HFFc6 (cell line): ENCODE measurements at regions not wholly inside any gene's neighbourhood (a gene's known extent, or its start where the extent isn't known, plus 50 kb on each side); places are given as distances from the start of the nearest gene placed in this dataset.

ENCODE experiments used
- DNase-seq: peaks from one replicate; pipeline ENCODE4 v3.0.0-alpha.2; 2018
- H3K27ac Mint-ChIP-seq: 2 replicates; pipeline ENCODE4 v1.8.0; 2020; ENCODE audit warnings: mild to moderate bottlenecking, mixed read lengths
- H3K27me3 Mint-ChIP-seq: 2 replicates; pipeline ENCODE4 v1.8.0; 2021; ENCODE audit warnings: mild to moderate bottlenecking, moderate library complexity, mixed read lengths; ENCODE audit not compliant: insufficient read depth
- H3K36me3 Mint-ChIP-seq: 2 replicates; pipeline ENCODE4 v1.8.0; 2021; ENCODE audit warnings: low read depth, mixed read lengths
- H3K4me1 Mint-ChIP-seq: 2 replicates; pipeline ENCODE4 v1.8.0; 2020; ENCODE audit warnings: low read depth, mixed read lengths
- H3K4me3 Mint-ChIP-seq: 2 replicates; pipeline ENCODE4 v1.8.0; 2020; ENCODE audit warnings: mild to moderate bottlenecking, moderate library complexity, mixed read lengths
- H3K9me3 Mint-ChIP-seq: 2 replicates; pipeline ENCODE4 v1.8.0; 2020; ENCODE audit warnings: mild to moderate bottlenecking, mixed read lengths
- TF ChIP-seq, protein P1 (sequence below): fragments of 200-600 bp; sonication (generic); IDR thresholded peaks from 2 replicates; pipeline ENCODE4 v1.5.0; 2021; ENCODE audit warnings: antibody characterized with exemption, mild to moderate bottlenecking

DNA sequence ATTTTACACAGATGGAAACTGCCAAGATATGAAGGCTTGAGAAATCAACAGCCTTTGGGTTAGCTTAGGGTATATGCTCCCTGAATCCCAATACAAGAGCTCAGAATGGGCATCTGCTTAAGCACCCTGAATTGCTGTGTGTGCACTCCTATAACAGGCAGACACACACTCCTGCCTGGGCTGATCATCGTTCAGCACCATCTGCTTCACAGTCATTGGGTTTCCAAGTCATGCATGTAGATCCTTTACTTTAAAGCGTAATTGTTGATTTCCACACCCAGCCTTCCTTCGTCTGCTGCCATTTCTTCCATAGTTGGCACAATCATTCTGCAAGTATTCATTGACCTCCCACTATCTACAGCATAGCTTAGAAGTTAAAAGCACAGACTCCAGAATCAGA lies 263.5 kb downstream of the CBLN4 start:
- DNase-seq = no peak
- TF ChIP-seq, protein P1, sequence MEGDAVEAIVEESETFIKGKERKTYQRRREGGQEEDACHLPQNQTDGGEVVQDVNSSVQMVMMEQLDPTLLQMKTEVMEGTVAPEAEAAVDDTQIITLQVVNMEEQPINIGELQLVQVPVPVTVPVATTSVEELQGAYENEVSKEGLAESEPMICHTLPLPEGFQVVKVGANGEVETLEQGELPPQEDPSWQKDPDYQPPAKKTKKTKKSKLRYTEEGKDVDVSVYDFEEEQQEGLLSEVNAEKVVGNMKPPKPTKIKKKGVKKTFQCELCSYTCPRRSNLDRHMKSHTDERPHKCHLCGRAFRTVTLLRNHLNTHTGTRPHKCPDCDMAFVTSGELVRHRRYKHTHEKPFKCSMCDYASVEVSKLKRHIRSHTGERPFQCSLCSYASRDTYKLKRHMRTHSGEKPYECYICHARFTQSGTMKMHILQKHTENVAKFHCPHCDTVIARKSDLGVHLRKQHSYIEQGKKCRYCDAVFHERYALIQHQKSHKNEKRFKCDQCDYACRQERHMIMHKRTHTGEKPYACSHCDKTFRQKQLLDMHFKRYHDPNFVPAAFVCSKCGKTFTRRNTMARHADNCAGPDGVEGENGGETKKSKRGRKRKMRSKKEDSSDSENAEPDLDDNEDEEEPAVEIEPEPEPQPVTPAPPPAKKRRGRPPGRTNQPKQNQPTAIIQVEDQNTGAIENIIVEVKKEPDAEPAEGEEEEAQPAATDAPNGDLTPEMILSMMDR = no peak
- Mint-ChIP-seq H3K4me3 (no peak overlapping the region), H3K36me3 (no peaks in the 10 kb centered on the region), H3K27me3 (no peaks in the 10 kb centered on the region), H3K4me1 (no peaks in the 10 kb centered on the region), H3K27ac (no peak overlapping the region), H3K9me3 (peaks cover 45% of the 10 kb centered on the region)

- Mint-ChIP-seq H3K9me3 (peaks cover 44% of the 10 kb centered on the region), H3K36me3 (no peaks in the 10 kb centered on the region), H3K4me1 (no peaks in the 10 kb centered on the region), H3K27ac (no peak overlapping the region), H3K4me3 (no peak overlapping the region), H3K27me3 (no peaks in the 10 kb centered on the region)
- no peak for DNase-seq
- TF ChIP-seq, protein P1 = no peak
These were observed 265.2 kb downstream of the CBLN4 start for GRCh38 chr20:55740076-55740475.

DNA sequence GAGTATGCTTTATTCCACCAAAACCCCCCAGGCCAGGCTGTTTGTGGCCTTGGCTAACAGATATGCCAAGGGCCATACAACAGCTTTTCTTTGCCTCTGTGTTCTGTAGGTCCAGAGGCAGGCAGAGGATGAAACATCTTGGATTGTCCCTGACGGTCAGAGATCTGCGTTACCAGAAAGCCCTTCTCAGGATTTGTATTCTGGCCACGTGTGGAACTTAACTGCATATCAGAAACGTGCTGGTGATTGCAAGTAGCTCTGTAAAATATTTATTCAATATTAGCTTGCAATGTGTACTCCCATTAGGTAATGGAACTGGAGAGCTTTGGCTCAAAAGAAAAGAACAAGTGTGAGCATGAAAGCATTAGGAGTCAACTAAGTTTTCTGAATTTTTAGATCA lies 275.0 kb downstream of the CBLN4 start:
- Mint-ChIP-seq H3K4me1 (no peaks in the 10 kb centered on the region), H3K9me3 (peaks cover 52% of the 10 kb centered on the region), H3K27me3 (no peaks in the 10 kb centered on the region), H3K4me3 (no peak overlapping the region), H3K36me3 (no peaks in the 10 kb centered on the region), H3K27ac (no peak overlapping the region)
- TF ChIP-seq, protein P1 = no peak
- no peak for DNase-seq

- H3K27me3 Mint-ChIP-seq = no peaks in the 10 kb centered on the region
- no peaks in the 10 kb centered on the region for H3K4me1 Mint-ChIP-seq
- H3K36me3 Mint-ChIP-seq = no peaks in the 10 kb centered on the region; the same call in 1 of the 2 replicates
- TF ChIP-seq, protein P1 = no peak
- no peak overlapping the region for H3K4me3 Mint-ChIP-seq
- no peak for DNase-seq
- no peak overlapping the region for H3K27ac Mint-ChIP-seq
- H3K9me3 Mint-ChIP-seq = peaks cover 55% of the 10 kb centered on the region
These were observed 290.6 kb downstream of the CBLN4 start for GRCh38 chr20:55714736-55715135.

GRCh38 chr20:55714082-55714481 lies 291.2 kb downstream of the CBLN4 start:
- H3K4me1 Mint-ChIP-seq = no peaks in the 10 kb centered on the region
- no peaks in the 10 kb centered on the region; the same call in 1 of the 2 replicates for H3K36me3 Mint-ChIP-seq
- DNase-seq = no peak
- no peak overlapping the region for H3K4me3 Mint-ChIP-seq
- H3K27ac Mint-ChIP-seq = no peak overlapping the region
- H3K27me3 Mint-ChIP-seq = no peaks in the 10 kb centered on the region
- TF ChIP-seq, protein P1 = no peak
- H3K9me3 Mint-ChIP-seq = peaks cover 60% of the 10 kb centered on the region

DNA sequence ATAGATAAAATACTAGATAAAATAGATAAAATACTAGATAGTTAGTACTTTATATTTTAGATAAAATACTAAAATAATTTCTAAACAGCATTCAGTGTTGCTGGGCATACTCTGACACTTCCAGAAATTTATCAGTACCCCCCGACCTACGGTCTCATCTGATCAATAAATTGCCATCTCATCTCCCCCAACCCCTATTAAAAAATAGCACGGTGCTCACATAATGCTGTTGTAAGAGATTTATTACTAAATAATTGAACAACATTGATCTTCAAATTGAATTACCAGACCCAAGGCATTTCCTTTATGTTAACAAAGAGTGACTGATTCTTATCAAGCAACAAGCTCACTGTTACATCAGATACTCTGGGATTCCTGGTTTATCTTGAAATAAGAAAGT lies 300.9 kb downstream of the CBLN4 start:
- H3K4me3 Mint-ChIP-seq = no peak overlapping the region
- peaks cover 36% of the 10 kb centered on the region for H3K9me3 Mint-ChIP-seq
- DNase-seq = no peak
- no peaks in the 10 kb centered on the region for H3K4me1 Mint-ChIP-seq
- H3K27me3 Mint-ChIP-seq = no peaks in the 10 kb centered on the region
- H3K36me3 Mint-ChIP-seq = no peaks in the 10 kb centered on the region
- no peak overlapping the region for H3K27ac Mint-ChIP-seq
- TF ChIP-seq, protein P1 = no peak
